ENCODE measurements at regions not wholly inside any gene's neighbourhood (a gene's known extent, or its start where the extent isn't known, plus 50 kb on each side); places are given as distances from the start of the nearest gene placed in this dataset.
"Not testable (repeated sequence)": the region's sequence is repeated elsewhere in the genome, so short reads cannot be mapped to it uniquely, and the experiment has no call there.

GRCh38 chr13:87208636-87209035 is 462.5 kb upstream of the SLITRK5 start:
- Histone ChIP-seq H3K9ac (ENCODE audit: low read depth in 1 of 2, low read length in 2 of 2) (no peak overlapping the region), H3K27ac (ENCODE audit: low read depth in 2 of 2, low read length in 2 of 2) (no peak overlapping the region), H3K9me3 (ENCODE audit: control insufficient read depth in 2 of 2, low read length in 2 of 2) (no peaks in the 10 kb centered on the region), H3K36me3 (ENCODE audit: control insufficient read depth in 2 of 2, insufficient read depth in 2 of 2, low read length in 2 of 2) (no peaks in the 10 kb centered on the region), H3K4me1 (ENCODE audit: control insufficient read depth in 2 of 2, insufficient read depth in 2 of 2, low read length in 2 of 2) (no peaks in the 10 kb centered on the region), H3K27me3 (ENCODE audit: control insufficient read depth in 2 of 2, insufficient read depth in 2 of 2, low read length in 2 of 2) (no peaks in the 10 kb centered on the region), H3K4me3 (ENCODE audit: low read length in 2 of 2) (no peak overlapping the region)

- Histone ChIP-seq H3K9me3 (ENCODE audit: control insufficient read depth in 2 of 2, low read length in 2 of 2) (no peaks in the 10 kb centered on the region), H3K27me3 (ENCODE audit: control insufficient read depth in 2 of 2, insufficient read depth in 2 of 2, low read length in 2 of 2) (no peaks in the 10 kb centered on the region), H3K27ac (ENCODE audit: low read depth in 2 of 2, low read length in 2 of 2) (no peak overlapping the region), H3K4me3 (ENCODE audit: low read length in 2 of 2) (no peak overlapping the region), H3K36me3 (ENCODE audit: control insufficient read depth in 2 of 2, insufficient read depth in 2 of 2, low read length in 2 of 2) (no peaks in the 10 kb centered on the region), H3K9ac (ENCODE audit: low read depth in 1 of 2, low read length in 2 of 2) (no peak overlapping the region), H3K4me1 (ENCODE audit: control insufficient read depth in 2 of 2, insufficient read depth in 2 of 2, low read length in 2 of 2) (no peaks in the 10 kb centered on the region)
These were observed 436.2 kb upstream of the SLITRK5 start for GRCh38 chr13:87234981-87235380.

GRCh38 chr13:87235621-87236020 is 435.6 kb upstream of the SLITRK5 start:
- Histone ChIP-seq H3K36me3 (ENCODE audit: control insufficient read depth in 2 of 2, insufficient read depth in 2 of 2, low read length in 2 of 2) (no peaks in the 10 kb centered on the region), H3K4me1 (ENCODE audit: control insufficient read depth in 2 of 2, insufficient read depth in 2 of 2, low read length in 2 of 2) (no peaks in the 10 kb centered on the region), H3K9ac (ENCODE audit: low read depth in 1 of 2, low read length in 2 of 2) (no peak overlapping the region), H3K27me3 (ENCODE audit: control insufficient read depth in 2 of 2, insufficient read depth in 2 of 2, low read length in 2 of 2) (no peaks in the 10 kb centered on the region), H3K9me3 (ENCODE audit: control insufficient read depth in 2 of 2, low read length in 2 of 2) (no peaks in the 10 kb centered on the region), H3K27ac (ENCODE audit: low read depth in 2 of 2, low read length in 2 of 2) (no peak overlapping the region), H3K4me3 (ENCODE audit: low read length in 2 of 2) (no peak overlapping the region)

GRCh38 chr13:87244256-87244890 is 426.8 kb upstream of the SLITRK5 start:
- Histone ChIP-seq H3K36me3 (ENCODE audit: control insufficient read depth in 2 of 2, insufficient read depth in 2 of 2, low read length in 2 of 2) (no peaks in the 10 kb centered on the region), H3K27me3 (ENCODE audit: control insufficient read depth in 2 of 2, insufficient read depth in 2 of 2, low read length in 2 of 2) (no peaks in the 10 kb centered on the region), H3K27ac (ENCODE audit: low read depth in 2 of 2, low read length in 2 of 2) (no peak overlapping the region), H3K4me3 (ENCODE audit: low read length in 2 of 2) (no peak overlapping the region), H3K4me1 (ENCODE audit: control insufficient read depth in 2 of 2, insufficient read depth in 2 of 2, low read length in 2 of 2) (no peaks in the 10 kb centered on the region), H3K9ac (ENCODE audit: low read depth in 1 of 2, low read length in 2 of 2) (no peak overlapping the region), H3K9me3 (ENCODE audit: control insufficient read depth in 2 of 2, low read length in 2 of 2) (no peaks in the 10 kb centered on the region)

- H3K27me3 ChIP-seq (ENCODE audit: control insufficient read depth in 2 of 2, insufficient read depth in 2 of 2, low read length in 2 of 2); H3K36me3 ChIP-seq (ENCODE audit: control insufficient read depth in 2 of 2, insufficient read depth in 2 of 2, low read length in 2 of 2); H3K4me3 ChIP-seq (ENCODE audit: low read length in 2 of 2): not testable (repeated sequence)
These were observed 421.3 kb upstream of the SLITRK5 start for GRCh38 chr13:87249847-87250246.

GRCh38 chr13:87255394-87255793 is 415.8 kb upstream of the SLITRK5 start:
- Histone ChIP-seq H3K4me1 (ENCODE audit: control insufficient read depth in 2 of 2, insufficient read depth in 2 of 2, low read length in 2 of 2) (no peaks in the 10 kb centered on the region), H3K27me3 (ENCODE audit: control insufficient read depth in 2 of 2, insufficient read depth in 2 of 2, low read length in 2 of 2) (no peaks in the 10 kb centered on the region), H3K36me3 (ENCODE audit: control insufficient read depth in 2 of 2, insufficient read depth in 2 of 2, low read length in 2 of 2) (no peaks in the 10 kb centered on the region), H3K9ac (ENCODE audit: low read depth in 1 of 2, low read length in 2 of 2) (no peak overlapping the region), H3K9me3 (ENCODE audit: control insufficient read depth in 2 of 2, low read length in 2 of 2) (no peaks in the 10 kb centered on the region), H3K27ac (ENCODE audit: low read depth in 2 of 2, low read length in 2 of 2) (no peak overlapping the region), H3K4me3 (ENCODE audit: low read length in 2 of 2) (no peak overlapping the region)

More at GRCh38 chr13:87249847-87250246, 421.3 kb upstream of the SLITRK5 start:
- not testable (repeated sequence) for H3K27ac ChIP-seq (ENCODE audit: low read depth in 2 of 2, low read length in 2 of 2); H3K9ac ChIP-seq (ENCODE audit: low read depth in 1 of 2, low read length in 2 of 2); H3K9me3 ChIP-seq (ENCODE audit: control insufficient read depth in 2 of 2, low read length in 2 of 2); H3K4me1 ChIP-seq (ENCODE audit: control insufficient read depth in 2 of 2, insufficient read depth in 2 of 2, low read length in 2 of 2)

GRCh38 chr13:87259479-87260083 is 411.6 kb upstream of the SLITRK5 start:
- Histone ChIP-seq H3K9me3 (ENCODE audit: control insufficient read depth in 2 of 2, low read length in 2 of 2) (no peaks in the 10 kb centered on the region), H3K27me3 (ENCODE audit: control insufficient read depth in 2 of 2, insufficient read depth in 2 of 2, low read length in 2 of 2) (no peaks in the 10 kb centered on the region), H3K36me3 (ENCODE audit: control insufficient read depth in 2 of 2, insufficient read depth in 2 of 2, low read length in 2 of 2) (no peaks in the 10 kb centered on the region), H3K4me1 (ENCODE audit: control insufficient read depth in 2 of 2, insufficient read depth in 2 of 2, low read length in 2 of 2) (no peaks in the 10 kb centered on the region), H3K27ac (ENCODE audit: low read depth in 2 of 2, low read length in 2 of 2) (no peak overlapping the region), H3K4me3 (ENCODE audit: low read length in 2 of 2) (no peak overlapping the region), H3K9ac (ENCODE audit: low read depth in 1 of 2, low read length in 2 of 2) (no peak overlapping the region)

- H3K27me3 ChIP-seq (ENCODE audit: control insufficient read depth in 2 of 2, insufficient read depth in 2 of 2, low read length in 2 of 2) = no peaks in the 10 kb centered on the region
- no peaks in the 10 kb centered on the region for H3K9me3 ChIP-seq (ENCODE audit: control insufficient read depth in 2 of 2, low read length in 2 of 2)
- H3K4me3 ChIP-seq (ENCODE audit: low read length in 2 of 2) = no peak overlapping the region
- H3K9ac ChIP-seq (ENCODE audit: low read depth in 1 of 2, low read length in 2 of 2) = no peak overlapping the region
- H3K36me3 ChIP-seq (ENCODE audit: control insufficient read depth in 2 of 2, insufficient read depth in 2 of 2, low read length in 2 of 2) = no peaks in the 10 kb centered on the region
- no peaks in the 10 kb centered on the region for H3K4me1 ChIP-seq (ENCODE audit: control insufficient read depth in 2 of 2, insufficient read depth in 2 of 2, low read length in 2 of 2)
- no peak overlapping the region for H3K27ac ChIP-seq (ENCODE audit: low read depth in 2 of 2, low read length in 2 of 2)
These were observed 396.9 kb upstream of the SLITRK5 start for GRCh38 chr13:87274209-87274819.

- no peak overlapping the region for H3K4me3 ChIP-seq (ENCODE audit: low read length in 2 of 2)
- no peaks in the 10 kb centered on the region for H3K9me3 ChIP-seq (ENCODE audit: control insufficient read depth in 2 of 2, low read length in 2 of 2)
- no peaks in the 10 kb centered on the region for H3K4me1 ChIP-seq (ENCODE audit: control insufficient read depth in 2 of 2, insufficient read depth in 2 of 2, low read length in 2 of 2)
- H3K9ac ChIP-seq (ENCODE audit: low read depth in 1 of 2, low read length in 2 of 2) = no peak overlapping the region
- no peaks in the 10 kb centered on the region for H3K36me3 ChIP-seq (ENCODE audit: control insufficient read depth in 2 of 2, insufficient read depth in 2 of 2, low read length in 2 of 2)
- H3K27me3 ChIP-seq (ENCODE audit: control insufficient read depth in 2 of 2, insufficient read depth in 2 of 2, low read length in 2 of 2) = no peaks in the 10 kb centered on the region
- H3K27ac ChIP-seq (ENCODE audit: low read depth in 2 of 2, low read length in 2 of 2) = no peak overlapping the region
These were observed 391.0 kb upstream of the SLITRK5 start for GRCh38 chr13:87280139-87280538.

- no peaks in the 10 kb centered on the region for H3K9me3 ChIP-seq (ENCODE audit: control insufficient read depth in 2 of 2, low read length in 2 of 2)
- H3K27me3 ChIP-seq (ENCODE audit: control insufficient read depth in 2 of 2, insufficient read depth in 2 of 2, low read length in 2 of 2) = no peaks in the 10 kb centered on the region
- no peak overlapping the region for H3K9ac ChIP-seq (ENCODE audit: low read depth in 1 of 2, low read length in 2 of 2)
- H3K4me1 ChIP-seq (ENCODE audit: control insufficient read depth in 2 of 2, insufficient read depth in 2 of 2, low read length in 2 of 2) = no peaks in the 10 kb centered on the region
- no peak overlapping the region for H3K4me3 ChIP-seq (ENCODE audit: low read length in 2 of 2)
- no peaks in the 10 kb centered on the region for H3K36me3 ChIP-seq (ENCODE audit: control insufficient read depth in 2 of 2, insufficient read depth in 2 of 2, low read length in 2 of 2)
- no peak overlapping the region for H3K27ac ChIP-seq (ENCODE audit: low read depth in 2 of 2, low read length in 2 of 2)
These were observed 383.4 kb upstream of the SLITRK5 start for GRCh38 chr13:87287721-87288120.
